Kidney (tissue), 13 donors: ENCODE measurements at regions not wholly inside any gene's neighbourhood (a gene's known extent, or its start where the extent isn't known, plus 50 kb on each side); places are given as distances from the start of the nearest gene placed in this dataset.

Source experiments
- DNase-seq, 5 donors: peaks; one replicate each; pipeline ENCODE4 v3.0.0-alpha.2; 2013 to 2020
- FAIRE-seq: peaks from 2 replicates; lab custom pipeline; 2012; peaks lifted over from hg19 to GRCh38; lab: Jason Lieb, UNC
- H3K27ac ChIP-seq, 2 donors: one replicate each; pipeline ENCODE4 v1.7.0; 2013; ENCODE audit warnings: low read depth in 2 of 2, low read length in 2 of 2, inconsistent platforms in 1 of 2
- H3K27me3 ChIP-seq: one replicate; pipeline ENCODE4 v1.7.1; 2013; ENCODE audit warnings: low read length, inconsistent platforms; ENCODE audit not compliant: control insufficient read depth, insufficient read depth
- H3K36me3 ChIP-seq, 3 donors: one replicate each; pipeline versions ENCODE4 v1.7.0 to v1.7.1; 2013; ENCODE audit warnings: low read length in 3 of 3, control low read depth in 1 of 3, inconsistent platforms in 1 of 3; ENCODE audit not compliant: insufficient read depth in 3 of 3, control insufficient read depth in 2 of 3
- H3K4me1 ChIP-seq, 3 donors: one replicate each; pipeline versions ENCODE4 v1.7.0 to v1.7.1; 2013; ENCODE audit warnings: low read length in 3 of 3, inconsistent platforms in 1 of 3, low read depth in 1 of 3; ENCODE audit not compliant: control insufficient read depth in 2 of 3, insufficient read depth in 2 of 3
- H3K4me3 ChIP-seq, 3 donors: one replicate each; pipeline versions ENCODE4 v1.7.0 to v1.8.1; 2013; ENCODE audit warnings: low read length in 3 of 3, control low read depth in 1 of 3, inconsistent platforms in 1 of 3
- H3K9ac ChIP-seq, 3 donors: one replicate each; pipeline versions ENCODE4 v1.7.0 to v1.7.1; 2013; ENCODE audit warnings: low read length in 3 of 3, control low read depth in 1 of 3, inconsistent platforms in 1 of 3
- H3K9me3 ChIP-seq, 3 donors: one replicate each; pipeline versions ENCODE4 v1.7.0 to v1.7.1; 2013; ENCODE audit warnings: low read length in 3 of 3, control low read depth in 1 of 3, inconsistent platforms in 1 of 3; ENCODE audit not compliant: control insufficient read depth in 2 of 3, insufficient read depth in 1 of 3
- CTCF ChIP-seq: IDR thresholded peaks from 3 replicates; pipeline ENCODE4 v1.5.1; 2012; ENCODE audit warnings: mild to moderate bottlenecking, moderate library complexity, borderline replicate concordance; ENCODE audit not compliant: insufficient read depth; ENCODE audit errors: extremely low read depth
- intact Hi-C: fragments of 100-400 bp; cut with DNase I; formaldehyde crosslinking; loops from one replicate; pipeline ENCODE4 v1.11.1; 2022
- donor health status: control.
- donor health status: control.
- donor health status: control.
- donor health status: control.
- donor health status: control.
- donor health status: DM: yes; HTN: yes; CAD: no.
- donor health status: Normal renal cell carcinoma (clear cell type).

- no peak for TF ChIP-seq CTCF
- no peaks in the 10 kb centered on the region for H3K9me3 ChIP-seq
- no peaks in the 10 kb centered on the region for H3K4me1 ChIP-seq
- no peak overlapping the region for H3K27ac ChIP-seq
- FAIRE-seq, result no peak
- no peak overlapping the region for H3K4me3 ChIP-seq
- no peak overlapping the region for H3K9ac ChIP-seq
- no peaks in the 10 kb centered on the region for H3K36me3 ChIP-seq
- peak in 2 of 5 donors; percentile 38 to 43 for DNase-seq
- intact Hi-C loops, result no loop called here
- H3K27me3 ChIP-seq, result no peaks in the 10 kb centered on the region
Observed at GRCh38 chr2:107263628-107264027, 377.7 kb upstream of the ST6GAL2 start.

- Histone ChIP-seq H3K27ac (no peak overlapping the region), H3K4me3 (no peak overlapping the region), H3K36me3 (no peaks in the 10 kb centered on the region), H3K27me3 (no peaks in the 10 kb centered on the region), H3K4me1 (no peaks in the 10 kb centered on the region), H3K9me3 (no peaks in the 10 kb centered on the region), H3K9ac (no peak overlapping the region)
- DNase-seq (no peak), FAIRE-seq (no peak)
- intact Hi-C loops, result no loop called here
- no peak for TF ChIP-seq CTCF
Observed at GRCh38 chr2:107264184-107264583, 378.2 kb upstream of the ST6GAL2 start.

- H3K4me3 ChIP-seq, result no peak overlapping the region
- no peaks in the 10 kb centered on the region for H3K36me3 ChIP-seq
- H3K27ac ChIP-seq, result no peak overlapping the region
- H3K9ac ChIP-seq, result no peak overlapping the region
- intact Hi-C loops, result no loop called here
- H3K27me3 ChIP-seq, result no peaks in the 10 kb centered on the region
- DNase-seq (no peak), FAIRE-seq (no peak)
- TF ChIP-seq CTCF, result no peak
- no peaks in the 10 kb centered on the region for H3K4me1 ChIP-seq
- H3K9me3 ChIP-seq, result no peaks in the 10 kb centered on the region
Observed at GRCh38 chr2:107266555-107266954, 380.6 kb upstream of the ST6GAL2 start.

GRCh38 chr2:107267086-107267485, 381.1 kb upstream of the ST6GAL2 start:
- H3K36me3 ChIP-seq, result no peaks in the 10 kb centered on the region
- TF ChIP-seq CTCF, result no peak
- DNase-seq (no peak), FAIRE-seq (no peak)
- no peaks in the 10 kb centered on the region for H3K4me1 ChIP-seq
- H3K9me3 ChIP-seq, result no peaks in the 10 kb centered on the region
- no peak overlapping the region for H3K27ac ChIP-seq
- intact Hi-C loops, result no loop called here
- no peak overlapping the region for H3K4me3 ChIP-seq
- no peaks in the 10 kb centered on the region for H3K27me3 ChIP-seq
- H3K9ac ChIP-seq, result no peak overlapping the region
